Right cardiac atrium (tissue), 5 donors: ENCODE measurements at regions not wholly inside any gene's neighbourhood (a gene's known extent, or its start where the extent isn't known, plus 50 kb on each side); places are given as distances from the start of the nearest gene placed in this dataset.
"Not testable (repeated sequence)": the region's sequence is repeated elsewhere in the genome, so short reads cannot be mapped to it uniquely, and the experiment has no call there.

Experiments
- ATAC-seq, 2 donors: fragments of 200-7000 bp; cut with Tn5 transposase; one replicate each; pipeline versions ENCODE4 v1.8.0 to v1.9.1; 2020; ENCODE audit warnings: moderate library complexity in 2 of 2, mild to moderate bottlenecking in 1 of 2
- DNase-seq, 3 donors: peaks; one replicate each; pipeline ENCODE4 v3.0.0-alpha.2; 2020
- H3K27ac ChIP-seq: one replicate; pipeline ENCODE4 v1.5.1; 2013; ENCODE audit warnings: mild to moderate bottlenecking, low read length, control low read depth, moderate library complexity
- H3K27me3 ChIP-seq: one replicate; pipeline ENCODE4 v1.6.1; 2013; ENCODE audit not compliant: control insufficient read depth, insufficient read depth
- H3K4me1 ChIP-seq: one replicate; pipeline ENCODE4 v1.6.1; 2013; ENCODE audit warnings: low read length; ENCODE audit not compliant: control insufficient read depth, insufficient read depth
- H3K4me3 ChIP-seq: one replicate; pipeline ENCODE4 v1.5.1; 2013; ENCODE audit warnings: low read length, control low read depth
- H3K9me3 ChIP-seq: one replicate; pipeline ENCODE4 v1.6.1; 2013; ENCODE audit warnings: low read length; ENCODE audit not compliant: control insufficient read depth
- WGBS: extraction: QIAGEN DNeasy Blood & Tissue Kit; methylation state at CpG from one replicate; pipeline ENCODE4 v1.1.7; 2013; 5-methylcytosine and 5-hydroxymethylcytosine counted together
- intact Hi-C, 4 donors: fragments of 100-400 bp; cut with DNase I; formaldehyde crosslinking; loops; one replicate each; pipeline versions ENCODE4 v1.11.0 to v1.14.0; 2022 to 2023
- donor health status: healthy with polysubstance abuse.
- donor health status: DM: no; HTN: yes; CAD: no.
- donor health status: DM: no; HTN: no; CAD: no.
- donor health status: DM: no; HTN: yes; CAD: no; lungs with severe emphysema.
- donor health status: DM: yes; HTN: yes; CAD: no.

DNA sequence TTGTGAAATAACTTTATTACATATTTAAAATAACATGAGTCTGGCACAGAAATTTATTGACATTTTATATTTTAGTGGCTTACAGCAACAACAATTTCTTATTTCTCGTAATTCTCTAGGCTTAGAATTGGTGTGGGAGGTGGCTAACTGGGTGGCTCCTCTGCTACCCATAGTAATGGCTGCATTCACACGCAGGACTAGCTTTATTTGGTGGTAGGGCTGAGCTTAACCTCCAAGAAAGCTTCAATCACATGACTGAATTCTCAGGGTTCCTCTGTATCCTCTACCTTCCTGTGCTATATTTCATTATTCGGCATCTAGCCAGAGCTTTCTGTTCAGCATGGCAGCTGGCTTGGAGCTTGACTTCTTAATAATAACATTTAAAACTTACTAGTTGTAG lies 138.8 kb downstream of the ZWINT start:
- WGBS: 71% methylated on average over 3 of the region's 3 CpGs
- Histone ChIP-seq H3K4me3 (no peak overlapping the region), H3K4me1 (no peaks in the 10 kb centered on the region), H3K27me3 (no peaks in the 10 kb centered on the region), H3K9me3 (no peaks in the 10 kb centered on the region), H3K27ac (no peak overlapping the region)
- intact Hi-C loops: no loop called here
- DNase-seq: no peak
- no peak for ATAC-seq

GRCh38 chr10:56212951-56213350 lies 148.1 kb downstream of the ZWINT start:
- Histone ChIP-seq H3K4me1 (no peaks in the 10 kb centered on the region), H3K9me3 (no peaks in the 10 kb centered on the region), H3K27ac (no peak overlapping the region), H3K27me3 (no peaks in the 10 kb centered on the region), H3K4me3 (no peak overlapping the region)
- ATAC-seq (no peak), DNase-seq (peak in 1 of 3 donors; percentile 10)
- 89% methylated on average over 6 of the region's 6 CpGs for WGBS
- intact Hi-C loops: no loop called here

DNA sequence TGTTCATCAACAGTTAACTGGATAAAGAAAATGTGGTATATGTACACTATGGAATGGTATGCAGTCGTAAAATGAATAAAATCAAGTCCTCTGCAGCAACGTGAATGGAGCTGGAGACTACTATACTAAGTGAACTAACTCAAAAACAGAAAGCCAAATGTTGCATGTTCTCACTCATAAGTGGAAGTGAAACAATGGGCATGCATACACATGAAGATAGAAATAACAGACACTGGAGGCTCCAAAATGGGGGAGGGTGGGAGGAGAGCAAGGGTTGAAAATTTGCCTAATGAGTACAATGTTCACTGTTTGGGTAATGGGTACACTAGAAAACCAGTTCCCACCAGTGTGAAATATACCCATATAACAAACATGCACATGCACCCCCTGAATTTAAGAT lies 179.5 kb downstream of the ZWINT start:
- Histone ChIP-seq H3K4me3 (no peak overlapping the region), H3K27me3 (no peaks in the 10 kb centered on the region), H3K4me1 (no peaks in the 10 kb centered on the region), H3K27ac (no peak overlapping the region), H3K9me3 (no peaks in the 10 kb centered on the region)
- intact Hi-C loops: no loop called here
- ATAC-seq: no peak
- WGBS: 63% methylated on average over 2 of the region's 2 CpGs
- DNase-seq: no peak

DNA sequence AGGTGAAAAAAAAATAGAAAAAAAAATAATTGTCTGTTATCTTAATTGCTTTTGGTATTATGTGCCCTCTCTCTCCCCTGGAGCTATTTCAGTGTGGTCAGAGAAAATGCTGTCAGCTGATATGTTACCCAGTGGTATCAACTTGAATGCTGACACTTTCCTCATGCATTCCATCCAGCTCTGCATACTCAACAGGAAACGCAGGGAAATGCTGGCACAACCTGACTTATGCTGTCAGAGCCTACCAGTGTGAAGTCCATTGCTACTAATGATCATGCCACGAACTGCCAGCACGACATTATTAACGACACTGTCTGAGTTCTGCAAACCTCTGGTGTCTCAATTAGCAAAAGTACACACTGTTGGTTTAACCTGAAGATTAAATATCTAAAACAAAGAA lies 182.8 kb downstream of the ZWINT start:
- peak; percentile 98 to 99 for ATAC-seq
- DNase-seq: peak; percentile 32 to 59 (median 59)
- H3K27me3 ChIP-seq: no peaks in the 10 kb centered on the region
- no peak overlapping the region for H3K27ac ChIP-seq
- no peaks in the 10 kb centered on the region for H3K4me1 ChIP-seq
- 16% methylated on average over 4 of the region's 4 CpGs for WGBS
- no peak overlapping the region for H3K4me3 ChIP-seq
- no peaks in the 10 kb centered on the region for H3K9me3 ChIP-seq
- intact Hi-C loops: no loop called here

GRCh38 chr10:56155091-56155513 lies 206.0 kb downstream of the ZWINT start:
- H3K4me1 ChIP-seq, H3K4me3 ChIP-seq, H3K27ac ChIP-seq, H3K9me3 ChIP-seq, intact Hi-C loops, H3K27me3 ChIP-seq, ATAC-seq: not testable (repeated sequence)
- WGBS: 94% methylated on average over 41 of the region's 41 CpGs
- DNase-seq: peak in 2 of 3 donors; percentile 22 to 28

- DNase-seq (no peak), ATAC-seq (no peak)
- Histone ChIP-seq H3K27ac (no peak overlapping the region), H3K4me1 (no peaks in the 10 kb centered on the region), H3K4me3 (no peak overlapping the region), H3K9me3 (no peaks in the 10 kb centered on the region), H3K27me3 (no peaks in the 10 kb centered on the region)
- intact Hi-C loops: no loop called here
- WGBS: 76% methylated on average over 2 of the region's 2 CpGs
Measured at GRCh38 chr10:56146806-56147205, 214.3 kb downstream of the ZWINT start.

DNA sequence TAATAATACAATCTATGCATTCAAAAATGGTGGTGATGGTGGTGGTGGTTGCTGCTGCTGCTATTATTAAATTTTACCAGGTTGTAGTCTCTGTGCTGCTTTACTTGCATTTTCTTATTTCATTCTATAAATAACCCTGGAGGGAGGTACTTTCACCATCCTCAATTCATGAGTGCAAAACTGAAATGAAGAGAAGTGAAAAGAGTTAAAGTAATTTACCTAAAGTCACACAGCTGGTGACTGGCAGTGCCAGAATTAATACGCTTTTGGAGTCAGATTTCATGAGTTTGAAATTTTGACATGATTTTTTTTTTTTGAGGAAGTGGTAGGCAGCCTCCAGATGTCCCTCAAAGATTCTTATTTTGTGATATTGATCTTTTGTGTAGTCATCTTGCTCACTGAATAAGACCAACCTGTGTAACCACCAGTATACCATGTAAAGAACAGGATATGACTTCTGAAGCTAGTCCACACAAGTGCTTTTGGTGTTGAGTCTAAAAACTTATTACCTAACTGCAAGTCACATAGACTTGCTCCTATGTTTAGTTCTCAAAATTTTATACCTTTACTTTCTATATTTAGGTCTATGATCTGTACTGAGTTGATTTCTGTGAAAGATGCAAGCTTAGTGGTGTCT lies 218.8 kb downstream of the ZWINT start:
- intact Hi-C loops: no loop called here
- WGBS: 79% methylated on average over 1 of the region's 1 CpG

GRCh38 chr10:56139405-56139804 lies 221.7 kb downstream of the ZWINT start:
- 49% methylated on average over 4 of the region's 4 CpGs for WGBS
- intact Hi-C loops: no loop called here
- H3K4me3 ChIP-seq: no peak overlapping the region
- no peaks in the 10 kb centered on the region for H3K27me3 ChIP-seq
- no peaks in the 10 kb centered on the region for H3K9me3 ChIP-seq
- H3K4me1 ChIP-seq: no peaks in the 10 kb centered on the region
- no peak overlapping the region for H3K27ac ChIP-seq
- ATAC-seq: no peak
- DNase-seq: no peak

More for the DNA sequence above, 218.8 kb downstream of the ZWINT start:
- no peaks in the 10 kb centered on the region for H3K27me3 ChIP-seq
- H3K27ac ChIP-seq: no peak overlapping the region
- DNase-seq (no peak), ATAC-seq (no peak)
- no peaks in the 10 kb centered on the region for H3K4me1 ChIP-seq
- H3K4me3 ChIP-seq: no peak overlapping the region
- no peaks in the 10 kb centered on the region for H3K9me3 ChIP-seq

- H3K4me3 ChIP-seq: no peak overlapping the region
- intact Hi-C loops: no loop called here
- no peaks in the 10 kb centered on the region for H3K9me3 ChIP-seq
- ATAC-seq: no peak
- no peak for DNase-seq
- H3K27ac ChIP-seq: no peak overlapping the region
- 60% methylated on average over 4 of the region's 4 CpGs for WGBS
- no peaks in the 10 kb centered on the region for H3K27me3 ChIP-seq
- no peaks in the 10 kb centered on the region for H3K4me1 ChIP-seq
Measured at GRCh38 chr10:56135828-56136227, 225.2 kb downstream of the ZWINT start.

DNA sequence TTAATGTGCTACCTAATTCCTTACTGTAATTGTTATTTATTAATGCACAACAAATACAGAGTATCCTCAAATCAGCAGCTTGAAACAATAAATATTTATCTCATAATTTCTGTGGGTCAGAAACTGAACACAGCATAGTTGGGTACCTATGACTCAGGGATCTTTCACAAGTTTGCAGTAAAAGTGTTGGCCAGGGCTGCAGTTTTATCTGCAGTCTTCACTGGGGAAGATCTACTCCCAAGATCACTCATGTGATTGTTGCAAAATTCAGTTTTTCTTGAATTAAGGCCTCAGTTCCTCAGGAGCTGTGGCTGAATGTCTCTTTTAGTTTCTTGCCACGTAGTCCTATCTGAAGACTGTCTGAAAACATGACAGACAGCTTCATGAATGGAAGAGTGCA lies 237.8 kb downstream of the ZWINT start:
- no peak overlapping the region for H3K4me3 ChIP-seq
- H3K4me1 ChIP-seq: no peaks in the 10 kb centered on the region
- ATAC-seq (no peak), DNase-seq (no peak)
- 49% methylated on average over 1 of the region's 1 CpG for WGBS
- no peaks in the 10 kb centered on the region for H3K9me3 ChIP-seq
- no peaks in the 10 kb centered on the region for H3K27me3 ChIP-seq
- no peak overlapping the region for H3K27ac ChIP-seq
- intact Hi-C loops: no loop called here

DNA sequence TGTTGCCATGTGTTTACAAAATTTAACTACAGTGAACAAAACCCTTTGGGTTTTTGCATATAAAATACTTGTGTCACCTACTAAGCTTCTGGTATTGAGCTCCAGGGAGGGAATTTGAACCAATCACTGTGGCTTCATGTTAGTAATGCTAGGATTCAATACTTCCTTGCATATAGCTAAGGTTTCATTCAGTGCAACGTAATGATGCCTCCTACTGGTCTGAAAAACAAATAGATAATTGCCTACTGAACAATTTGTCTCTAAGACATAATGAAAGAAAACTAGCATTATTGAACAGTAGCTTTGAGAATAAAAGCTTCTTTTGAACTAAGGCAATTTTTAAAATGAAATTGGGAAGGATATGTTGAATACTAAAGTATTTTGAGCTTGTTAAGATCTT lies 244.4 kb downstream of the ZWINT start:
- DNase-seq (no peak), ATAC-seq (no peak)
- H3K9me3 ChIP-seq: no peaks in the 10 kb centered on the region
- no peak overlapping the region for H3K4me3 ChIP-seq
- no peaks in the 10 kb centered on the region for H3K4me1 ChIP-seq
- no peak overlapping the region for H3K27ac ChIP-seq
- H3K27me3 ChIP-seq: no peaks in the 10 kb centered on the region
- intact Hi-C loops: no loop called here
- 24% methylated on average over 1 of the region's 1 CpG for WGBS

DNA sequence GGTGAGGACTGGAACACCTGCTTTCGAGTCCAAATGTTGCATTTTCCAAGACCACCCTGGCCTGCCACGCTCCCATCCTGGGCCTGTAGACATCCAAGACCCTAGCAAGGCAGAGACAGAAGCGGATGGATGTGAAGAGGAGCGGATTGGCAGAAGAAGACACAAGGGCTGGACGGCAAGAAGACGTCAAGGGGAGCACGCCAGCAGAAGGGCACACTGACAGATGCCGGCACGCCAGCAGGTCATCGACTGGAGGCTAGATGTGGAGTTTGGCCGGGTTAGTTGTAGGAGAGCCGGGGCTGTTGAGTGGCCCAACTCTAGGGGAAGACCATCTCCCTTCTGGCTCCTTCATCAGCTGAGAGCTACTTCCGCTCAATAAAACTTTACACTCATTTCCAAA lies 251.6 kb downstream of the ZWINT start:
- H3K9me3 ChIP-seq: no peaks in the 10 kb centered on the region
- no peaks in the 10 kb centered on the region for H3K27me3 ChIP-seq
- intact Hi-C loops: no loop called here
- no peak overlapping the region for H3K4me3 ChIP-seq
- DNase-seq: no peak
- H3K27ac ChIP-seq: no peak overlapping the region
- ATAC-seq: no peak
- H3K4me1 ChIP-seq: no peaks in the 10 kb centered on the region
- WGBS: 87% methylated on average over 13 of the region's 13 CpGs
